DMS53 (cell line): ENCODE measurements at regions not wholly inside any gene's neighbourhood (a gene's known extent, or its start where the extent isn't known, plus 50 kb on each side); places are given as distances from the start of the nearest gene placed in this dataset.

Experiments
- DNase-seq: peaks from one replicate; lab custom pipeline; 2025; lab: John Stamatoyannopoulos, UW

DNA sequence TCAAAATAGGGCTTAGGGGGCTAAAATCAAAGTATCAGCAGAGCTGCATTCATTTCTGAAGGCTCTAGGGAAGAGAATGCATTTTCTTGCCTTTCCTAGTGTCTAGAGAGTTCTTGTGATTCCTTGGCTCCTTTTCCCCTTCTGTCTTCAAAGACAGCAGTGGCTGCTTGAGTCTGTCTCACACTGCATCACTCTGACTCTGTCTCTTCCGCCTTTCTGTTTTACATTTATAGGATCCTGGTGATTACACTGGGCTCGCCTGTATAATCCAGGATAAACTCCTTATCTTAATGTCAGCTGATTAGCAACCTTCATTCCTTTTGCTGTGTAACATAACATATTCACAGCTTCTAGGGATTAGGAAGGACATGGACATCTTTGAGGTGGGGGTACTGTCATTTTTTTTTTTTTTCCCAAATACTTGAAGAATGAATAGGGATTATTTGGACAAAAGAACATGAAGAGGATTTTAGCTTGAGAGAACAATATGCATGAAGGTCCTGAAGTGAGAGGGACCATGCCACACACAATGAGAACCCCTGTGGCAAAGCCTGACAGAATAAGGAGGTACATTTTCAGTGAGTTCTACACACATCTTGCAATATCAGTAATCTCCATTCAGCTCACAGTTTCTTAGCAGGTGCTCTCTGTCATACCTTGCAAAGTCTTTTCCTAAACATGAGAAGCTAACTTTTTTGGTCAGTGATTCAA, 267.6 kb downstream of the FAM170A start:
- no peak for DNase-seq

DNA sequence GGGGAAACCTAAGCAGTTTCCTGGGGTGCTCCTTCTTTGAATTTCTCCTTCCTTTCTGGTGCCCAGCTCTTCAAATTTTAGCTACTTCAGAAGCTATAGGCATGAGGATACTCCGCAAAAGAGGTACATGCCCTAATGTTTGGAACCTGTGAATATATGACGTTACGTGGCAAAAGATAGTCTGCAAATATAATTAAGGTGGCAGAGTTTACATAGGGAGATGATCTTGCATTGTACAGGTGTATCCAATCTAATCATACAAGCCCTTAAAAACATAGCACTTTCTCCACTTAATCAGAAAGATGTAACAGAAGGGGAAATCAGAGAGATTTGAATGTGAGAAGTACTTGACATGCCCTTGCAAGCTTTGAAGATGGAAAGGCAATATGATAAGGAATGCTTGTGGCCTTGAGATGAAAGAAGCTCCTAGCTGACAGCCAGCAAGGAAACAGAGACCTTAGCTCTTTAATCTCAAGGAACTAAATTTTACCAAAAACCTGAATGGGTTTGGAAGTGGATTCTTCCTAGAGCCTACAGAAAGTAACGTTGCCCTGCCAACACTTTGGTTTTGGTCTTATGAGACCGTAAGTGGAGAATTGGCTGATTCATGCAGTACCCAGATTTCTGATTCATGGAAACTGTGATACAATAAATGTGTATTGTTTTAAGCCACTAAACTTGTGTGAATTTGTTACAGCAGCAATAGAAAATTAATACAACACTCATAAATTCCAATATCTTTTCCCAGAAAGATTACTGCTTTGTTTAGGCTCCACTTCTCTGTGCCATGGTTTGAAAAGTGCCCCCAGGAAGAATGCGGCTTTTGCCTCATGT, 268.4 kb downstream of the FAM170A start:
- no peak for DNase-seq

GRCh38 chr5:119899981-119900380, 270.6 kb downstream of the FAM170A start:
- DNase-seq = no peak

DNA sequence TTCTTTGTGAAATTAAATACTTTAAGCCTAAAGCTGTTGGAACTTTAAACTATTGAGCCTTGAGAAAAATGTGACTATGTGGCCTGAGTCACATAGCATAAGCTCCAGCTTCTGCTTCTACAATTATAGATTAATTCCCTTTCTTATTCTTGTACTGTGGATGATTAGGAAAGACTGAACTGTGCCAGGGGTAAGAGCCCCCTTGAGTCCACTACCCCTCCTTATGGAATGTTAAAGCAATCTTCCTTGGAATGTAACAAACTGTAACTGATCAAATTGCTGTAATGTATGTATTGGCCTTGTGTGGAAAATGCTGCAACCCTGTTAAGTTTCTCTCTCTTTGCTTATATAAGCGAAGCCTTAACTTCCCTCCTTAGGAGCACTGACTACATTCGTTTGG, 273.2 kb downstream of the FAM170A start:
- DNase-seq = no peak

- DNase-seq = peak; percentile 15
Measured at GRCh38 chr5:119913425-119913824, 284.1 kb downstream of the FAM170A start.

DNA sequence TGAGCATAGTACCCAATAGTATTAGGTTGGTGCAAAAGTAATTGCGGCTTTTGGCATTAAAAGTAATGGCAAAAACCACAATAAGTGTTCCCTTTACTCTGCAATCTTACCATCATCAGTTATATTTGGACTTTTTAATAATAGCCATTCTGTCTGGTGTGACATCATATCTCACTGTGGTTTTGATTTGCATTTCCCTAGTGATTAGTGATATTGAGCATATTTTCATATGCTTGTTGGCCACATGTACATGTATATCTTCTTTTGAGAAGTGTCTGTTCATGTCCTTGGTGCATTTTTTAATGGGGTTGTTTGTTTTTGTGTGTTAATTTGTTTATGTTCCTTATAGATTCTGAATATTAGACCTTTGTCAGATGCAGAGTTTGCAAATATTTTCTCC, 289.9 kb downstream of the FAM170A start:
- DNase-seq = no peak

GRCh38 chr5:119926301-119926700, 296.9 kb downstream of the FAM170A start:
- DNase-seq = peak; percentile 4

DNA sequence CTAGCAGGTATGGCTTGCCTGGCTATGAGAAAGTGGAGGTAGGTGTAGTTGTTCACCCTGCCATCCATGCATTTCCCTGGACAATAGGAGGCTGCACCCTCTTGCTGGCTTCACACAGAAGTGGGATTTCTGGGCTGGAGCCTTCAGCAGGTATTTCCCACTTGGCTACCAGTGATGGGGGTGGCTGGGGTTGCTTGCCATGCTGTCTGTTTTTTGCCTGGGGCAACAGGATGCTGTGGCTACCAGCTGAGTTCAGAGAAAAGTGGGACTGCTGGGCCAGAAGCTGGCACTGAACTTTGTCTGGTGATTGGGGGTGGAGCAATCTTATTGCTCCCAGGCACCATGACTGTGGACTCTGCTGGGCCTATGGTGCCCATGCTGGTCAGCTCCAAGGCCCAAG, 299.6 kb downstream of the FAM170A start:
- no peak for DNase-seq

GRCh38 chr5:119930490-119930889, 301.1 kb downstream of the FAM170A start:
- DNase-seq = peak; percentile 46

- DNase-seq = peak; percentile 33
Measured at GRCh38 chr5:119943148-119943547, 313.8 kb downstream of the FAM170A start.

- no peak for DNase-seq
Measured at GRCh38 chr5:119945691-119946090, 316.3 kb downstream of the FAM170A start.

DNA sequence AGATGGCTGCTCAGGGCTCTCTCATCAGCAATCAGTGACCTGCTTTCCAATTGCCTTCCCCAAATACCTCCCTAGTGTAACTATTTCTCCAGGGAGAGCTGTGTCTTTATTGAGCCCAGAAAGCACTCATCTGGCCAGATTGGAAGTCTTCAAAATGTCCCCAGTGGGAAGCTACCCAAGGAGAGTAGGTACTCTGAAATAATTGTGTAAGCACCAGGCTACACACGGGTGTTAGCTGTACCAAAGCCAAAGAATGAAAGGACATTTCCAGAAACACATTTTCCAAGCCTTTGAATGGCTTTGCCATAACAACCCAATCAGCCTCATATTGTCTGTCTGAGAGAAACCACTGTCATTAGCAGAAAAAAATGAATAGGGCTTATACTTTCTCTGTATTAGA, 318.8 kb downstream of the FAM170A start:
- no peak for DNase-seq

- DNase-seq = no peak
Measured at GRCh38 chr5:119949426-119949999, 320.2 kb downstream of the FAM170A start.

DNA sequence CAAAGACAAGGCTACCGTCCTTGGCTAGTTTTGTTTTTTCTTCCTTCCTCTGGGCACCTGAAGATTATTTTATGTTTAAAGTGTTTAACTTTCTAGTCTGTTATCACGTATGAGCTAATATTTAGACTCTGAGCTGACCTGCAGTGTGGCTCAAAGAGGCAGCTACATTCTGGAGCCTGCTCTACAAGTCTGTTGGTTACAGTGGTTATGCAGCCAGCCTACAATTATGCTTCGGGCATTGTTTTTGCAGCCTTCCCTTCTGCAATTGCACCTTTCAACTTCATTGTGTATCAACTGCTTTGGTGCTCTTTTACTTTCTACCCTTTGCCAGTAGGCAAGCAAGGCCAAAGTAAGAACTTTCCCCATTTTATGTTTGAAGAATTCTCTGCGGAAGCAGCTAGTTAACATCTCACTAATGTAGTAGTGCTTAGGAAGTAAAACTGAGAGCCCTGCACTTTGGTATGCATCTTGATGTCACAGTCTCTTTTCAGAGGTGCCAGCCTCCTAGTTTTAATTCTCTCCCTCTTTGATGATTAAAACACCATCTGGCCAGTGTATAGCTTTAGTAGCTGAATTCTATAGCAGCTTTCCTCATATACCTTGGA, 322.1 kb downstream of the FAM170A start:
- DNase-seq = no peak

- no peak for DNase-seq
Measured at GRCh38 chr5:119953474-119953873, 324.1 kb downstream of the FAM170A start.

GRCh38 chr5:119954106-119954505, 324.7 kb downstream of the FAM170A start:
- DNase-seq = no peak

DNA sequence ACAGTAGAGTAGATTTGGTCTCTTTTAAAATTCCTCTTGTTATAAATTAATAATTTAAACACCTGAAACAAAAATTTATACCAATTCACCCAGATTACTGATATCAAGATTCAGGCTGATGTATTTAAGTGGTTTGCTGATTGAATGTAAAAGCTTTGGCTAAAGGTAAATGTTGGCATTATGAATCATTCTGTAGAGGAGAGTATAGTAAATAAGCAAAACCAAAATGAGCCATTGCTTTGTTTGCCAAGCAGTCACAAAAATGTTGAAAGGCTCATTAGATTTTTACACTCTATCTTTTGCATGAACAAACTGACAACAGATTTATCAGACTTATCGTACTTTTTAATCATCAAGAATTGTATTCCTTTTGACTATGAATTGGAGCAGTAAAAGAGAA, 332.6 kb downstream of the FAM170A start:
- DNase-seq = peak; percentile 50

- DNase-seq = no peak
Measured at GRCh38 chr5:119966028-119966427, 336.7 kb downstream of the FAM170A start.

- DNase-seq = no peak
Measured at GRCh38 chr5:119968690-119969089, 339.3 kb downstream of the FAM170A start.

- DNase-seq = peak; percentile 11
Measured at GRCh38 chr5:119987077-119987476, 357.7 kb downstream of the FAM170A start.

DNA sequence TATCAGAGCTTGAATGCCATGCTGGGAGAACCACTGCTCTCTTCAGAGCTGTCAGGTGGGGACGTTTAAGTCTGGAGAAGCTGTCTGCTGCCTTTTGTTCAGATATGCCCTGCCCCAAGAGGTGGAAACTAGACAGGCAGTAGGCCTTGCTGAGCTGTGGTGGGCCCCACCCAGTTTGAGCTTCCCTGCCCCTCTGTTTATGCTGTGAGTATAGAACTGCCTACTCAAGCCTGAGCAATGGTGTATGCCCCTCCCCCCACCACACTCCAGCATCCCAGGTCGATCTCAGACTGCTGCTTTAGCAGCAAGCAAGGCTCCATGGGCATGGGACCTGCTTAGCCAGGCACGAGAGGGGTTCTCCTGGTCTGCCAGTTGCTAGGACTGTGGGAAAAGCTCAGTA, 362.3 kb downstream of the FAM170A start:
- DNase-seq = no peak

DNA sequence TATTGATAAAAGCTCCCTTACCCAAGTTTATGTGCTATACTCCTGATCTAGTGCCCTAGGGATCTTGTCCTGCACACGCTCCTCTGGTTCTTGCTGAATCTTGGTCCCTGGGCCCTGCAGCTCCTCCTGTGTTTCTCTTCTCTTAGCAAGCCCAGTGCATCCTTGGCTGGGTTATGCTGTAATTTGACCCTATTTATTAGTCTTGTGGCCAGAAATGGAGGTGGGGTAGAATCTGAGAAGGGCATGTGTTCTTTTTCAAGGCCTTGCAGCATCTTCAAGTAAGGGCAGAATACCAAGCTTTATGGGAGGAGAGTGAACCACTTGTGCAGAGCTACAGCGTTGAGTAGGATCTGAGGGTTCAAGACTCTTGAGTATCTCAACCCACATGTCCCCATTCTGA, 366.8 kb downstream of the FAM170A start:
- no peak for DNase-seq

DNA sequence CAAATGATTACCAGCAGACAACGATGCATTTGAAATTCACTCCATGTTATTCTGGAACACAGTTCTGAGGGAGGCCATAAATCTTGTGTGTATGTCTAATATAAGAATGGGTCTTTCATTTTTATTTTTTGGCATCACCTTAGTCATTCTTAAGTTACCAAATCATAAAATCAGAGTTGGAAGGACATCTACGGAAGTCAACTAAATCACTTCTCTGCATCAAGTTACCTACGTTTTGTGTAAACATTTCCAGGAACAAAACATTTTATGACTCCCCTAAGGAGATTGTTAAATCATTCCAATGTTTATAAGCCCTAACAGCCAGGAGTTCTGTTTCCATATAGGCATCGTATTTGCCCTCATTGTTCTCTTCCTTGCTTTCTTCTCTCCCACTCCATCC, 378.2 kb downstream of the FAM170A start:
- DNase-seq = no peak
